BLaER1 (cell line): ENCODE measurements at regions not wholly inside any gene's neighbourhood (a gene's known extent, or its start where the extent isn't known, plus 50 kb on each side); places are given as distances from the start of the nearest gene placed in this dataset.
"Not testable (repeated sequence)": the region's sequence is repeated elsewhere in the genome, so short reads cannot be mapped to it uniquely, and the experiment has no call there.

ENCODE experiments used
- H3K27ac ChIP-seq: shearing (Covaris generic); formaldehyde crosslinking; 2 replicates; pipeline ENCODE4 v1.8.1; 2022
- H3K27me3 ChIP-seq: shearing (Covaris generic); formaldehyde crosslinking; 2 replicates; pipeline ENCODE4 v1.8.1; 2022
- H3K36me3 ChIP-seq: shearing (Covaris generic); formaldehyde crosslinking; 2 replicates; pipeline ENCODE4 v1.8.1; 2022
- H3K4me1 ChIP-seq: shearing (Covaris generic); formaldehyde crosslinking; 2 replicates; pipeline ENCODE4 v1.8.1; 2022
- H3K4me2 ChIP-seq: shearing (Covaris generic); formaldehyde crosslinking; 2 replicates; pipeline ENCODE4 v1.8.1; 2022
- H3K4me3 ChIP-seq: shearing (Covaris generic); formaldehyde crosslinking; 2 replicates; pipeline ENCODE4 v1.8.1; 2022
- H3K9ac ChIP-seq: shearing (Covaris generic); formaldehyde crosslinking; 2 replicates; pipeline ENCODE4 v1.8.1; 2022
- H3K9me3 ChIP-seq: shearing (Covaris generic); formaldehyde crosslinking; 2 replicates; pipeline ENCODE4 v1.8.1; 2022
- H4K20me1 ChIP-seq: shearing (Covaris generic); formaldehyde crosslinking; 2 replicates; pipeline ENCODE4 v1.8.1; 2022
- Cebpa-rat ChIP-seq: shearing (Covaris generic); IDR thresholded peaks from 2 replicates; pipeline ENCODE4 v1.8.1; 2022

DNA sequence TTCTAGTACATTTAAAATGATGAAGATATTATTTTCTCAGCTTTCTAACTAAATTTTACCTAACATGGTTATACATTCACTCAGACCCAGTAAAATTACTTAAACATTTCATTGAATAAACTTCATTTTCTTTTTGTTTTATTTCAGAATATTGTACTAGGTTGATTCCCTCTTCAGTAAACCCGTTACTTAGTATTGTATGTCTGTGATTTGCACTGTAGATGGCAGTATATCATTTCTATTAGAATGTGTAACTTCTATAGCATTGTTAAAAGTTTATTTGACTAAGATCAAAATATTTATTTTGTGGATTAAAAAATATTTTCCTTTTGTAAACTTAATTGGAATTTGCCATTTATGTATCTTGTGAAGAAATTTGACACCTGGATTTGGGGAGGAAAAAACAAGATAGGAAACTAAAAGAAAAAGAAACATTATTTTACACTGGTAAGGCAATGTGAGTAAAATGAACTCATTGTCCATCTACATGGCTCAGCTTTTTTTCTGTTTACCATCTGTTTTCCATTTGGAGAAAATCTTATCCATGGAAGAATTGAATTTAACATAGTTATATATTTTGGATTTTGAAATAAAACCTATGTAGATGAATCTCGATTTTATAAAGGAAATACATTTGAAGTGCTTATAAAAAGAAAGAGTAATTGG is 145.6 kb upstream of the METTL14 start:
- H3K9ac ChIP-seq, H3K4me2 ChIP-seq, H3K27me3 ChIP-seq, H3K4me1 ChIP-seq, H4K20me1 ChIP-seq, H3K9me3 ChIP-seq, H3K4me3 ChIP-seq, H3K36me3 ChIP-seq, H3K27ac ChIP-seq: not testable (repeated sequence)

- not testable (repeated sequence) for H3K36me3 ChIP-seq, H3K4me1 ChIP-seq, H3K27me3 ChIP-seq, H3K9me3 ChIP-seq, H3K9ac ChIP-seq, H3K27ac ChIP-seq, H4K20me1 ChIP-seq, H3K4me2 ChIP-seq, H3K4me3 ChIP-seq
Measured at GRCh38 chr4:118556576-118556975, 128.6 kb upstream of the METTL14 start.

- no peak for TF ChIP-seq Cebpa-rat
- Histone ChIP-seq H3K9me3 (no peaks in the 10 kb centered on the region), H4K20me1 (no peaks in the 10 kb centered on the region), H3K4me2 (no peak overlapping the region), H3K4me3 (no peak overlapping the region), H3K27ac (no peak overlapping the region), H3K4me1 (no peaks in the 10 kb centered on the region), H3K36me3 (no peaks in the 10 kb centered on the region), H3K9ac (no peak overlapping the region), H3K27me3 (no peaks in the 10 kb centered on the region)
Measured at GRCh38 chr4:118557298-118557851, 127.8 kb upstream of the METTL14 start.

DNA sequence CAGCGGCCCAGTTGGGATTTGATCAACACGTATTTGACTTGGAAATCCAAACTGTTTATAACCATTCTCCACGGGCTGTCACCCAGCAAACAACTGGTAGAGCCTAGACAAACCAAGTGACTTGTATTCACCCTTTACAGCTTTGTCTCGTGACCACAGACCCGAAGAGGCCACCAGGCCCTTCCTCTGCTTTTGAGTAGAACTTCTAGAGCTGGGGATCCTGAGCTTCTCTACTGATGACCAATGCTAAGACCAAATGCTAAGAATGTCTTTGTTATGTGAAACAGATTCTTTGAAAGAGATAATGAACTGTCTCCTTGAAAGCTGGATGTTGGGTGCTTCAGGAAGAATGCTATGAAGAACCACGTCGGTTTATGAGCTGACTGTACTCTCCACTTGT is 127.0 kb upstream of the METTL14 start:
- not testable (repeated sequence) for H3K4me2 ChIP-seq, H3K9me3 ChIP-seq, H3K9ac ChIP-seq, H3K4me3 ChIP-seq, H3K36me3 ChIP-seq, H3K27ac ChIP-seq, H3K4me1 ChIP-seq, H3K27me3 ChIP-seq, H4K20me1 ChIP-seq

DNA sequence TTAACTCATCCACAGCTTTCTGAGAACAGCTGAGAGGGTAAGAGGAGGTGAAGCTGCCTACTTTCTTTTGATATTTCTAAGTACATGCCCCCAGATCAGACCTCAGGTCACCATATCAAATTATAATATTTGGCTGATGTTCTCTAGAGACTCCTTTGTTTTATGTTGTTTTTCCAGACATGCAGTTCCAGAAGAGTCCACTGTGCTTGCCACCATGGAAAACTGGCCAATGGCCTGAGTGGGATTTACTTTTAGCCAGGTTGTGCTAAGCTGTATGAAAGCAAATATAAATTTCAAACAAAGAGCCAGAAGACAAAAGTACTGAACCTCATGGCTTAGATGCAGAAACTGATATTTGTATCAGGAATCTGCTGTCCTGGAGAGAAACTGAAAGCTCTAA is 123.6 kb upstream of the METTL14 start:
- not testable (repeated sequence) for H3K9ac ChIP-seq, H3K4me2 ChIP-seq

GRCh38 chr4:118566003-118566513 is 119.1 kb upstream of the METTL14 start:
- H4K20me1 ChIP-seq, H3K9me3 ChIP-seq, H3K36me3 ChIP-seq, H3K27me3 ChIP-seq: not testable (repeated sequence)
- Histone ChIP-seq H3K27ac (peak overlapping the region; percentile 71), H3K4me2 (peak overlapping the region; percentile 68), H3K4me1 (peaks cover 36% of the 10 kb centered on the region), H3K4me3 (0 out of 2 replicates have a peak overlapping the region, but pooled peaks have one; percentile 14), H3K9ac (peak overlapping the region; percentile 34; the same call in 1 of the 2 replicates)

More for the DNA sequence above, 123.6 kb upstream of the METTL14 start:
- H4K20me1 ChIP-seq, H3K27me3 ChIP-seq, H3K9me3 ChIP-seq, H3K27ac ChIP-seq, H3K4me3 ChIP-seq, H3K36me3 ChIP-seq: not testable (repeated sequence)
- peaks cover 20% of the 10 kb centered on the region for H3K4me1 ChIP-seq

DNA sequence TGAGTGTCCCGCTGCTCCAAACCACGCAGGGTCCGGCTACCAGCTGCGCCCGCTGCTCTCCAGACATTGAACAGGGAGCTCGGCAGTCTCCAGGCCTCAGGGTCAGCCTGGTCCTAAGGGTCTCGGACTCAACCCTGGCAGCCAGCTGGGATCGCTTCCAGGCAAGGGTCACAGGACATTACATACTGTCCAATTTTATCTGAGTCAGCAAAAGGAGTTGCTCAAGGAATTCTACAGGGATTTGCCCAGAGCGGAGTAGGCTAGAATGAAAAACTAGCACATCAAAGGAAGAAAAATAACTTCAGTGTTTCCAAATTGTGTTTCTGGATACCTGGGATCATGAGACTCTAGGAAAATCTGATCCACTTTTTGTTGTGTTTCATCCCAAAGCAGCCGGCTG is 112.2 kb upstream of the METTL14 start:
- H4K20me1 ChIP-seq, H3K9ac ChIP-seq, H3K4me3 ChIP-seq, H3K36me3 ChIP-seq, H3K4me2 ChIP-seq, H3K4me1 ChIP-seq, H3K9me3 ChIP-seq, H3K27me3 ChIP-seq, H3K27ac ChIP-seq: not testable (repeated sequence)

- H3K36me3 ChIP-seq, H3K27me3 ChIP-seq, H3K9me3 ChIP-seq, H3K4me2 ChIP-seq, H3K9ac ChIP-seq, H3K4me1 ChIP-seq, H3K27ac ChIP-seq, H3K4me3 ChIP-seq, H4K20me1 ChIP-seq: not testable (repeated sequence)
Measured at GRCh38 chr4:118574251-118574913, 110.8 kb upstream of the METTL14 start.

GRCh38 chr4:118575057-118575456 is 110.1 kb upstream of the METTL14 start:
- not testable (repeated sequence) for H3K4me2 ChIP-seq, H4K20me1 ChIP-seq, H3K4me1 ChIP-seq, H3K4me3 ChIP-seq, H3K27me3 ChIP-seq, H3K9me3 ChIP-seq, H3K27ac ChIP-seq, H3K9ac ChIP-seq, H3K36me3 ChIP-seq

DNA sequence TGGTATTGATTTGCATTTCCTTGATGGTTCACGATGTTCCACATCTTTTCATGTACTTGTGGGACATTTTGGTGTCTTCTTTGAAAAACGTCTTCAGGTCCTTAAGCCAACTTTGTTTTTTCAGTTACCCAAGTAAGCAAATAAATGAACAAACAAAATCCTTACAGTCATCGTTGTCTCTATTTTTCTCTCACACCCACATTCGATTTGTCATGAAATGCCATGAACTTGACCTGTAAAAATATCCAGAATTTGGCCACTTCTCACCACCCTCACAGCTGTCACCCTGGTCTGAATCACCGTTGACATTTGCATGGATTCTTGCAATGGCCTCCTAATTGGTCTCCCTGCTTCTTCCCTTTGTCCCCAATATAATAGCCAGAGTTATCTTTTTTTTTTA is 109.5 kb upstream of the METTL14 start:
- H3K27me3 ChIP-seq, H3K36me3 ChIP-seq, H3K9ac ChIP-seq, H3K4me1 ChIP-seq, H3K4me2 ChIP-seq, H3K4me3 ChIP-seq, H4K20me1 ChIP-seq, H3K27ac ChIP-seq, H3K9me3 ChIP-seq: not testable (repeated sequence)

DNA sequence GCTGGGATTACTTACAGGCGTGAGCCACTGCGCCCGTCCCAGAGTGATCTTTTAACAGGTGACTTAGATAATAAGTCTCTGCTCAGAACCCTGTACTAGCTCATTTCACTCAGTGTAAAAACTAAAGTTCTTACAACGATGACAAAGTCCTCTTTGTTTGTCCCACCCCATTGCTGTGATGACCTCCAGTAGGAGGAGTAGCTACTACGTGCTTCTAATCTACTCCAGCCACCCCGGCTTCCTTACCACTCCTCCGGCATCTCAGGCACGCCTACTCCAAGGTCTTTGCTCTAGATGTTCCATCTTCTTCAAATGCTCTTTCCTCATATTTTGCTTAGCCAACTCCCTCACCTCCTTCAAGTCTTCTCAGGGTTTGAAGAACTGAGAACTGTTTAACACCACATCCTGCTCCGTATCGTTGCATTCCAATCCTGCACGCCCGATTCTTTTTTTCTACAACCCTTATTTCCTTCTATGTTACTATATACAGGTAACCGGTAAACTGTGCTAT is 108.4 kb upstream of the METTL14 start:
- not testable (repeated sequence) for H3K27me3 ChIP-seq, H3K27ac ChIP-seq, H3K4me2 ChIP-seq, H3K9ac ChIP-seq, H3K36me3 ChIP-seq, H4K20me1 ChIP-seq, H3K9me3 ChIP-seq, H3K4me1 ChIP-seq, H3K4me3 ChIP-seq
